Neural cell (in vitro differentiated cells): ENCODE measurements at regions not wholly inside any gene's neighbourhood (a gene's known extent, or its start where the extent isn't known, plus 50 kb on each side); places are given as distances from the start of the nearest gene placed in this dataset.

Experiments used
- H2AFZ ChIP-seq: fragments of 200-600, 300-800 bp; sonication (generic), shearing (Covaris generic); 2 replicates; pipeline ENCODE4 v1.6.0; 2014; ENCODE audit warnings: low read depth, mild to moderate bottlenecking, antibody characterized with exemption, low read length, moderate library complexity
- H3F3A ChIP-seq: fragments of 200-600 bp; shearing (Covaris generic); 2 replicates; pipeline ENCODE4 v1.6.1; 2016; ENCODE audit warnings: mild to moderate bottlenecking, moderate library complexity, mixed read lengths, antibody characterized with exemption, low read length; ENCODE audit not compliant: insufficient read depth, poor library complexity, severe bottlenecking
- H3K27ac ChIP-seq: fragments of 200-600, 300-800 bp; sonication (generic), shearing (Covaris generic); 2 replicates; pipeline ENCODE4 v1.5.1; 2014; ENCODE audit warnings: mild to moderate bottlenecking, low read length, moderate library complexity
- H3K27me3 ChIP-seq: fragments of 300-800, 200-600 bp; sonication (generic), shearing (Covaris generic); 2 replicates; pipeline ENCODE4 v1.6.0; 2014; ENCODE audit warnings: mild to moderate bottlenecking, low read depth, low read length, moderate library complexity; ENCODE audit not compliant: insufficient read depth
- H3K36me3 ChIP-seq: fragments of 300-800, 200-600 bp; sonication (generic), shearing (Covaris generic); 2 replicates; pipeline ENCODE4 v1.5.1; 2014; ENCODE audit warnings: mild to moderate bottlenecking, antibody characterized with exemption, low read length, moderate library complexity; ENCODE audit not compliant: insufficient read depth
- H3K4me2 ChIP-seq: fragments of 300-800, 200-600 bp; sonication (generic), shearing (Covaris generic); 2 replicates; pipeline ENCODE4 v1.6.0; 2014; ENCODE audit warnings: mild to moderate bottlenecking, low read length
- H3K4me3 ChIP-seq: fragments of 300-800, 200-600 bp; sonication (generic), shearing (Covaris generic); 2 replicates; pipeline ENCODE4 v1.5.1; 2014; ENCODE audit warnings: mild to moderate bottlenecking, low read length, moderate library complexity
- H3K79me2 ChIP-seq: fragments of 200-600 bp; shearing (Covaris generic); replicated peaks from 2 replicates; pipeline ENCODE4 v1.6.0; 2014; ENCODE audit warnings: mild to moderate bottlenecking, low read length, moderate library complexity; ENCODE audit not compliant: insufficient read depth
- H3K9ac ChIP-seq: fragments of 300-800, 200-600 bp; sonication (generic), shearing (Covaris generic); 2 replicates; pipeline ENCODE4 v1.6.1; 2016; ENCODE audit warnings: mild to moderate bottlenecking, low read length, mixed read lengths
- H3K9me2 ChIP-seq: fragments of 200-600 bp; shearing (Covaris generic); 2 replicates; pipeline ENCODE4 v1.6.1; 2016; ENCODE audit warnings: mild to moderate bottlenecking, low read length, mixed read lengths; ENCODE audit not compliant: insufficient read depth
- H3K9me3 ChIP-seq: fragments of 200-600, 300-800 bp; sonication (generic), shearing (Covaris generic); 2 replicates; pipeline ENCODE4 v1.6.1; 2016; ENCODE audit warnings: mild to moderate bottlenecking, mixed run types, low read length, moderate library complexity, mixed read lengths
- H4K20me1 ChIP-seq: fragments of 200-600 bp; shearing (Covaris generic); 2 replicates; pipeline ENCODE4 v1.6.1; 2016; ENCODE audit warnings: mild to moderate bottlenecking, mixed run types; ENCODE audit not compliant: insufficient read depth
- EP300 ChIP-seq: fragments of 450-650 bp; conservative IDR thresholded peaks from 2 replicates; pipeline ENCODE4 v1.6.1; 2014; ENCODE audit warnings: antibody characterized with exemption, mild to moderate bottlenecking, moderate library complexity; ENCODE audit not compliant: poor library complexity, severe bottlenecking
- EZH2 ChIP-seq: fragments of 200-600, 300-800 bp; shearing (Covaris generic), sonication (generic); IDR thresholded peaks from 2 replicates; pipeline ENCODE4 v1.6.1; 2014; ENCODE audit warnings: antibody characterized with exemption, low read length, borderline replicate concordance, mild to moderate bottlenecking; ENCODE audit not compliant: insufficient read depth, poor library complexity, severe bottlenecking
- MXI1 ChIP-seq: fragments of 450-650 bp; conservative IDR thresholded peaks from 2 replicates; pipeline ENCODE4 v1.6.1; 2014; ENCODE audit warnings: antibody characterized with exemption, mild to moderate bottlenecking; ENCODE audit not compliant: poor library complexity, severe bottlenecking
- POLR2AphosphoS5 ChIP-seq: IDR thresholded peaks from 2 replicates; pipeline ENCODE4 v1.6.1; 2012
- RAD21 ChIP-seq: fragments of 450-650 bp; conservative IDR thresholded peaks from 2 replicates; pipeline ENCODE4 v1.6.1; 2014; ENCODE audit warnings: antibody characterized with exemption, mild to moderate bottlenecking, moderate library complexity
- SMC3 ChIP-seq: fragments of 450-650 bp; conservative IDR thresholded peaks from 2 replicates; pipeline ENCODE4 v1.6.1; 2014; ENCODE audit warnings: antibody characterized with exemption, mild to moderate bottlenecking, moderate library complexity; ENCODE audit not compliant: poor library complexity
- TAF1 ChIP-seq: IDR thresholded peaks from 2 replicates; pipeline ENCODE4 v1.6.1; 2012; ENCODE audit warnings: low read depth
- TF ChIP-seq, protein P1 (sequence below): IDR thresholded peaks from 2 replicates; pipeline ENCODE4 v1.6.1; 2012; ENCODE audit warnings: borderline replicate concordance
- TF ChIP-seq, protein P2 (sequence below): fragments of 450-650 bp; IDR thresholded peaks from 2 replicates; pipeline ENCODE4 v1.5.1; 2014; ENCODE audit warnings: antibody characterized with exemption, mild to moderate bottlenecking, moderate library complexity; ENCODE audit not compliant: poor library complexity, severe bottlenecking

DNA sequence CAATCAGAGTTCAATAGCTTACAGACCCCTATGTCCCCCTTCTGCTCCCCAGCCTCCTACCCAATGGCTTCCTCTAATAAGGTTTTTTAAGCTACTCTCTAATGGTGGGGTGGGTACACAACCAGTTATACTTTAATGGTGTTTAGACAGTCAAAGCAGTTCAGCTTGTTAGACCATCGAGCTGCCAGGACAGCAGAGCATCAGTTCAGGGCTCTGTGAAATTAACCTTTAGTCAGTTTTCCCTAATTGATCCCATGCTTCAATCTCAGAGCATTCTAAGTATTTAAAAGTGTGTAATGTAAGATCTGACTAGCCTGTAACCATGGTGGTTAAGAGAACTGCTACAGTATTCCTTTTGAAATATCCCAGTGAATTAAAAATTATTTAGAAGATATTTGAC is 107.2 kb upstream of the ZNF644 start:
- TF ChIP-seq RAD21 (no peak), POLR2AphosphoS5 (no peak), EZH2 (no peak), TAF1 (no peak)
- TF ChIP-seq, protein P1, sequence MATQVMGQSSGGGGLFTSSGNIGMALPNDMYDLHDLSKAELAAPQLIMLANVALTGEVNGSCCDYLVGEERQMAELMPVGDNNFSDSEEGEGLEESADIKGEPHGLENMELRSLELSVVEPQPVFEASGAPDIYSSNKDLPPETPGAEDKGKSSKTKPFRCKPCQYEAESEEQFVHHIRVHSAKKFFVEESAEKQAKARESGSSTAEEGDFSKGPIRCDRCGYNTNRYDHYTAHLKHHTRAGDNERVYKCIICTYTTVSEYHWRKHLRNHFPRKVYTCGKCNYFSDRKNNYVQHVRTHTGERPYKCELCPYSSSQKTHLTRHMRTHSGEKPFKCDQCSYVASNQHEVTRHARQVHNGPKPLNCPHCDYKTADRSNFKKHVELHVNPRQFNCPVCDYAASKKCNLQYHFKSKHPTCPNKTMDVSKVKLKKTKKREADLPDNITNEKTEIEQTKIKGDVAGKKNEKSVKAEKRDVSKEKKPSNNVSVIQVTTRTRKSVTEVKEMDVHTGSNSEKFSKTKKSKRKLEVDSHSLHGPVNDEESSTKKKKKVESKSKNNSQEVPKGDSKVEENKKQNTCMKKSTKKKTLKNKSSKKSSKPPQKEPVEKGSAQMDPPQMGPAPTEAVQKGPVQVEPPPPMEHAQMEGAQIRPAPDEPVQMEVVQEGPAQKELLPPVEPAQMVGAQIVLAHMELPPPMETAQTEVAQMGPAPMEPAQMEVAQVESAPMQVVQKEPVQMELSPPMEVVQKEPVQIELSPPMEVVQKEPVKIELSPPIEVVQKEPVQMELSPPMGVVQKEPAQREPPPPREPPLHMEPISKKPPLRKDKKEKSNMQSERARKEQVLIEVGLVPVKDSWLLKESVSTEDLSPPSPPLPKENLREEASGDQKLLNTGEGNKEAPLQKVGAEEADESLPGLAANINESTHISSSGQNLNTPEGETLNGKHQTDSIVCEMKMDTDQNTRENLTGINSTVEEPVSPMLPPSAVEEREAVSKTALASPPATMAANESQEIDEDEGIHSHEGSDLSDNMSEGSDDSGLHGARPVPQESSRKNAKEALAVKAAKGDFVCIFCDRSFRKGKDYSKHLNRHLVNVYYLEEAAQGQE, result no peak
- TF ChIP-seq, protein P2, sequence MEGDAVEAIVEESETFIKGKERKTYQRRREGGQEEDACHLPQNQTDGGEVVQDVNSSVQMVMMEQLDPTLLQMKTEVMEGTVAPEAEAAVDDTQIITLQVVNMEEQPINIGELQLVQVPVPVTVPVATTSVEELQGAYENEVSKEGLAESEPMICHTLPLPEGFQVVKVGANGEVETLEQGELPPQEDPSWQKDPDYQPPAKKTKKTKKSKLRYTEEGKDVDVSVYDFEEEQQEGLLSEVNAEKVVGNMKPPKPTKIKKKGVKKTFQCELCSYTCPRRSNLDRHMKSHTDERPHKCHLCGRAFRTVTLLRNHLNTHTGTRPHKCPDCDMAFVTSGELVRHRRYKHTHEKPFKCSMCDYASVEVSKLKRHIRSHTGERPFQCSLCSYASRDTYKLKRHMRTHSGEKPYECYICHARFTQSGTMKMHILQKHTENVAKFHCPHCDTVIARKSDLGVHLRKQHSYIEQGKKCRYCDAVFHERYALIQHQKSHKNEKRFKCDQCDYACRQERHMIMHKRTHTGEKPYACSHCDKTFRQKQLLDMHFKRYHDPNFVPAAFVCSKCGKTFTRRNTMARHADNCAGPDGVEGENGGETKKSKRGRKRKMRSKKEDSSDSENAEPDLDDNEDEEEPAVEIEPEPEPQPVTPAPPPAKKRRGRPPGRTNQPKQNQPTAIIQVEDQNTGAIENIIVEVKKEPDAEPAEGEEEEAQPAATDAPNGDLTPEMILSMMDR, result no peak
- no peak overlapping the region for H2AFZ ChIP-seq
- H3K9me3 ChIP-seq, result no peaks in the 10 kb centered on the region
- no peak overlapping the region for H3K27ac ChIP-seq
- no peaks in the 10 kb centered on the region for H3K36me3 ChIP-seq
- no peak overlapping the region for H3K4me2 ChIP-seq
- H3K9ac ChIP-seq, result no peak overlapping the region
- no peaks in the 10 kb centered on the region for H3K9me2 ChIP-seq
- H4K20me1 ChIP-seq, result no peaks in the 10 kb centered on the region
- H3K4me3 ChIP-seq, result no peak overlapping the region
- no peaks in the 10 kb centered on the region for H3K79me2 ChIP-seq
- H3K27me3 ChIP-seq, result no peaks in the 10 kb centered on the region
- H3F3A ChIP-seq, result no peaks in the 10 kb centered on the region

DNA sequence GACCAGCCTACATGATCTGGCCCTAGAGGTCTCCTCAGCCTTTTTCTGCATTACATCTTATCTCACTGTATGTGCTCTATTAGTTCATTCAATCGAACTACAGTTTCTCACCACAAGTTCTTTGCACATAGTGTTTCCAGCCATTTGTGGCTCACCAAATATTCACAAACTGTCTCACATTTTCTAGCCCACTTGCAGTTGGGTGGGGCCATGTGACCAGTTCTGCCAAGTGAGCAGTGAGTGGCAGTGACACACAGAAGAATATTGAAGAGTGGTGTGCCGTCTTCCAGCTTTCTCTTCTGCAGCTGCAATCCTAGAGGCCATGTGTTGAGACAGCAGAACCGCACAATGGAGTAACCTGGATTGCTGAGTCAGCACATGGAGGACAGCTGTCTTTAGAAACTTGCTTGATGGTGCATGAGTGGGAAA is 103.2 kb upstream of the ZNF644 start:
- no peaks in the 10 kb centered on the region for H3K79me2 ChIP-seq
- H3K27ac ChIP-seq, result no peak overlapping the region
- no peak overlapping the region for H2AFZ ChIP-seq

More for the DNA sequence above, 103.2 kb upstream of the ZNF644 start:
- no peaks in the 10 kb centered on the region for H3K36me3 ChIP-seq
- no peak overlapping the region for H3K9ac ChIP-seq
- no peaks in the 10 kb centered on the region for H3K27me3 ChIP-seq
- H3K9me2 ChIP-seq, result no peaks in the 10 kb centered on the region
- no peaks in the 10 kb centered on the region for H4K20me1 ChIP-seq
- H3K9me3 ChIP-seq, result no peaks in the 10 kb centered on the region
- no peak overlapping the region for H3K4me3 ChIP-seq
- no peaks in the 10 kb centered on the region for H3F3A ChIP-seq
- no peak overlapping the region for H3K4me2 ChIP-seq
- TF ChIP-seq, protein P2, result no peak
- TF ChIP-seq POLR2AphosphoS5 (no peak), EP300 (no peak), EZH2 (no peak), SMC3 (no peak), MXI1 (no peak), TAF1 (no peak), RAD21 (no peak)
- TF ChIP-seq, protein P1, result no peak
